Left ventricle myocardium inferior (tissue), 1 donor: ENCODE measurements at regions not wholly inside any gene's neighbourhood (a gene's known extent, or its start where the extent isn't known, plus 50 kb on each side); places are given as distances from the start of the nearest gene placed in this dataset.

Source experiments
- DNase-seq: peaks from one replicate; pipeline ENCODE4 v3.0.0-alpha.2; 2020
- H3K27ac ChIP-seq: fragments of 200-600 bp; replicated peaks from 2 replicates; pipeline ENCODE4 v1.8.0; 2021
- H3K27me3 ChIP-seq: fragments of 200-600 bp; 2 replicates; pipeline ENCODE4 v1.8.0; 2021; ENCODE audit warnings: low read depth
- H3K36me3 ChIP-seq: fragments of 200-600 bp; 2 replicates; pipeline ENCODE4 v1.8.0; 2021
- H3K4me1 ChIP-seq: fragments of 200-600 bp; 2 replicates; pipeline ENCODE4 v1.8.0; 2021
- H3K4me3 ChIP-seq: fragments of 200-600 bp; 2 replicates; pipeline ENCODE4 v1.8.0; 2021; ENCODE audit warnings: mild to moderate bottlenecking, moderate library complexity
- H3K9me3 ChIP-seq: fragments of 200-600 bp; replicated peaks from 2 replicates; pipeline ENCODE4 v1.8.0; 2021
- intact Hi-C: fragments of 100-400 bp; cut with micrococcal nuclease; formaldehyde crosslinking; loops from one replicate; pipeline ENCODE4 v1.11.0; 2022
- TF ChIP-seq, protein P1 (sequence below): fragments of 200-600 bp; IDR thresholded peaks from 2 replicates; pipeline ENCODE4 v1.8.0; 2021; ENCODE audit warnings: antibody characterized with exemption, mild to moderate bottlenecking, borderline replicate concordance
- donor health status: DM: no; HTN: yes; CAD: no; lungs with severe emphysema.

DNA sequence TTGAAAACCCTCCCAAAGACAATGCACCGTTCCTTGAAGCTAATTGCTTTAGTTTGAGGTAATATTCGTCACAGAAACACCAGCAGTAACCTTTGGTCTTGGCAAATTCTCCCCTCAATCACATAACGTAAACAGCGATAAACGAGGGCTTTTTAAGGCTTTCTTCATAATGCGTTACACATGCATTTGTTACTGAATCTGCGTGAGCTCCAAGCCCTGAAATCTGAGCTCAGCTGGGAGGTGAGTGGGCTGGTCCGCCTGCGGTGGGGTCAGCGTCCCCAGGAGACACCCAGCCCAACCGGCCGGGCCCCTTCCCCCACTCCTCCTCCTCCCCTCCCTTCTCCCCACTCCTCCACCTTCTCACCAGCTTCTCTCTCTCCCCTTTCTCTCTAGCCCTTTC, 91.1 kb downstream of the BARX1 start:
- TF ChIP-seq, protein P1, sequence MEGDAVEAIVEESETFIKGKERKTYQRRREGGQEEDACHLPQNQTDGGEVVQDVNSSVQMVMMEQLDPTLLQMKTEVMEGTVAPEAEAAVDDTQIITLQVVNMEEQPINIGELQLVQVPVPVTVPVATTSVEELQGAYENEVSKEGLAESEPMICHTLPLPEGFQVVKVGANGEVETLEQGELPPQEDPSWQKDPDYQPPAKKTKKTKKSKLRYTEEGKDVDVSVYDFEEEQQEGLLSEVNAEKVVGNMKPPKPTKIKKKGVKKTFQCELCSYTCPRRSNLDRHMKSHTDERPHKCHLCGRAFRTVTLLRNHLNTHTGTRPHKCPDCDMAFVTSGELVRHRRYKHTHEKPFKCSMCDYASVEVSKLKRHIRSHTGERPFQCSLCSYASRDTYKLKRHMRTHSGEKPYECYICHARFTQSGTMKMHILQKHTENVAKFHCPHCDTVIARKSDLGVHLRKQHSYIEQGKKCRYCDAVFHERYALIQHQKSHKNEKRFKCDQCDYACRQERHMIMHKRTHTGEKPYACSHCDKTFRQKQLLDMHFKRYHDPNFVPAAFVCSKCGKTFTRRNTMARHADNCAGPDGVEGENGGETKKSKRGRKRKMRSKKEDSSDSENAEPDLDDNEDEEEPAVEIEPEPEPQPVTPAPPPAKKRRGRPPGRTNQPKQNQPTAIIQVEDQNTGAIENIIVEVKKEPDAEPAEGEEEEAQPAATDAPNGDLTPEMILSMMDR, result no peak
- no peaks in the 10 kb centered on the region for H3K36me3 ChIP-seq
- H3K4me1 ChIP-seq, result peaks cover 6% of the 10 kb centered on the region
- peaks cover 89% of the 10 kb centered on the region for H3K27me3 ChIP-seq
- DNase-seq, result no peak
- H3K4me3 ChIP-seq, result no peak overlapping the region
- no peaks in the 10 kb centered on the region for H3K9me3 ChIP-seq
- intact Hi-C loops, result no loop called here
- H3K27ac ChIP-seq, result no peak overlapping the region

DNA sequence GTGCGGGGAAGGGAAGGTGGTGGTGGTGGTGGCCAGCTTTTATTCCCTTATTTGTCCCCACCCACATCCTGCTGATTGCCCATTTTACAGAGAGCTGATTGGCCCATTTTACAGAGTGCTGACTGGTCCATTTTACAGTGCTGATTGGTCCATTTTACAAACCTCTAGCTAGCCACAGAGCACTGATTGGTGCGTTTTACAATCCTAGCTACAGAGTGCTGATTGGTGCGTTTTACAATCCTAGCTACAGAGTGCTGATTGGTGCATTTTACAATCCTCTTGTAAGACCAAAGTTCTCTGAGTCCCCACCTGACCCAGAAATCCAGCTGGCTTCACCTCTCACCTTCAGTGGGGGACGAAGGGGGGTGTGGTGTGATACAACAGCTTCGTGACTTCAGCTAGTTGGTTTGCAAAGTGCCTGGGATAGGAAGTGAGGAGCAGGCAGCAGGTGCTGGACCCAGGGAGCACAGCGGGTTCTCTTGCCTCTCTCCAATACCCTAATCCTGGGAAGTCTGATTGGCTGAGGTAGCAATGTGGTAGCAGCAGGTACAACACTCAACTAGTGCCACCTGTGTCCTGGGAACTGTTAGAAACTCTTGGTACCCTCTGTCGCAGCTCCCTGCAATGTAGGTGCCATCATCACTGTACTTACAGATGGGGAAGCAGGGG, 92.1 kb downstream of the BARX1 start:
- DNase-seq, result no peak
- peaks cover 6% of the 10 kb centered on the region for H3K4me1 ChIP-seq
- peaks cover 92% of the 10 kb centered on the region for H3K27me3 ChIP-seq
- H3K9me3 ChIP-seq, result no peaks in the 10 kb centered on the region
- H3K27ac ChIP-seq, result no peak overlapping the region
- TF ChIP-seq, protein P1, result no peak
- intact Hi-C loops, result no loop called here
- no peaks in the 10 kb centered on the region for H3K36me3 ChIP-seq
- no peak overlapping the region for H3K4me3 ChIP-seq

DNA sequence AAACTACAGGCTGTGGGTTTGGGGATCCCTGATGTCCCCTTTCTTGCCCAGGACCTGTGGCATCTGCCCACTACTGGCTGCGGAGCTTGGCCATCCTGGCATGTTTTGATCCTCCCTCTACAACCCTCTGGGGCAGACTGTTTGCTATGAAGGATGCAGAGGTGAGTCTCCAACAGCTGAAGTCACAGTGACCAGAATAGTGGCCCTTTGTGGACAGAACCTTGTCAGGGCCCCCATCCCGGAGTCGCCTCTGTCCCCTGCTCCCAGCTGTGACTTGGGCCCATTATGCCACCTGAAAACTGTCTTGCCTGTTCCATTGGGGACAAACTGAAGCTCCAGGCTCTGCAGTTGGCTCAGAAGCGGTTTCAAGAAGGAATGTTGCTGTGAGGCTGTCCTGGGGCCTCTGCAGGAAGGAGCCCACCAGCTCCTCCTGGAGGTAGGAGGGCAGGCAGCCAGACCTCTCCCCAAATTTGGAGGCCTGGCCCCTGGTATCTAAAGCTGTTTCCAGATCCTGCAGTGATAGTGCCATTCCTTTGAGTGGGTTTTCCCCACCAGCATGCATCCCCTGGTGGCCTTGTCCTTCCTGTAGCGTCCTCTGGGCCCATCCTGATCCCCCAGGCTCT, 93.3 kb downstream of the BARX1 start:
- H3K4me1 ChIP-seq, result peaks cover 6% of the 10 kb centered on the region
- no peaks in the 10 kb centered on the region for H3K9me3 ChIP-seq
- intact Hi-C loops, result no loop called here
- H3K4me3 ChIP-seq, result no peak overlapping the region
- DNase-seq, result no peak
- H3K36me3 ChIP-seq, result no peaks in the 10 kb centered on the region
- no peak overlapping the region for H3K27ac ChIP-seq
- TF ChIP-seq, protein P1, result no peak
- H3K27me3 ChIP-seq, result peaks cover 93% of the 10 kb centered on the region

DNA sequence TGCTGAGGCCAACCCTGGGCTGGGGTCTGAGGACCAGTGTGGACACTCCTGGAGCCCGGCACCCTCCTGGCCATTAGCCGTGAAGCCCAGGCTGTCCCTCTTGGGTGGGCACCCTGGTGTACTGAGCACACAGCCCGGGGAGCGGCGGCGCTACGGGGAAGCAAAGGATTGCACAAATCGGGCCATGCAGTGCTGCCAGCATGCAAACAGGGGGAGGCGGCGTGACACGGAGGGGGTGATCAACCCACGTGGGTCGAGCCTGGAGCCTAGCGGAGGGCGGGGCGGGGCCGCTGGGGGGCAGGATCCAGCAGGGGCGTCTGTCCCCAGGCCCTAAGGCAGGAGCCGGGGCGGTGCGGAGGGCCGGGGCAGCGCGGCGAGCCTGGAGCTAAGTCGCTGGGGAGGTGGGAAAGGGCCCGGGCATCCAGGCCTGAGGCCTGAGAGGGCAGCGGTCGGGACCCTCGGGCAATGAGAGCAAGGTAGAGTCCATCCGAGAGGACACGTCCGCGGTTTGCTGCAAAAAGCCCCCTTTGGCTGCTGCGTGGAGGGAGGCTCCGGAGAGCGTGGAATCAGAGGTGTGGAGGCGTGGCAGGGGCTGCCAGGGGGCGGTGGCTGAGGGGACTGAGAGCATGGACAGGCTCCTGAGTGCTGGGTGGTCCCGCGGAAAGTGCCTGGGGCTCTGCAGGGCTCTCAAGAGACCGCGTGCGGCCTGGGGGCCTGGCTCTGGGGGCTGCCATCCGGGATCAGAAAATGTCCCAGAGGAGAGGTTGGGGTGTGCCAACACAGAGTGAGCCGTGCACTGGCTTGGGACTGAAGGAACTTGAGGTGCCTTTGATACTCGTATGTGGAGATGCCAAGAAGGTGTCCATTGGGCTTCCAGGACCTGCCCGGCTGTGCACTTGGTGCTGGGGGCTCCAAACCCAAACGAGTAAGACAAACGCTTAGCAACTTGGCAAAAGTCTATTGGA, 94.2 kb downstream of the BARX1 start:
- H3K9me3 ChIP-seq, result no peaks in the 10 kb centered on the region
- TF ChIP-seq, protein P1, result no peak
- no peak overlapping the region for H3K27ac ChIP-seq
- H3K36me3 ChIP-seq, result no peaks in the 10 kb centered on the region
- H3K4me1 ChIP-seq, result peaks cover 6% of the 10 kb centered on the region
- DNase-seq, result no peak
- H3K27me3 ChIP-seq, result peaks cover 98% of the 10 kb centered on the region
- peak overlapping the region; percentile 39 for H3K4me3 ChIP-seq
- intact Hi-C loops, result no loop called here

DNA sequence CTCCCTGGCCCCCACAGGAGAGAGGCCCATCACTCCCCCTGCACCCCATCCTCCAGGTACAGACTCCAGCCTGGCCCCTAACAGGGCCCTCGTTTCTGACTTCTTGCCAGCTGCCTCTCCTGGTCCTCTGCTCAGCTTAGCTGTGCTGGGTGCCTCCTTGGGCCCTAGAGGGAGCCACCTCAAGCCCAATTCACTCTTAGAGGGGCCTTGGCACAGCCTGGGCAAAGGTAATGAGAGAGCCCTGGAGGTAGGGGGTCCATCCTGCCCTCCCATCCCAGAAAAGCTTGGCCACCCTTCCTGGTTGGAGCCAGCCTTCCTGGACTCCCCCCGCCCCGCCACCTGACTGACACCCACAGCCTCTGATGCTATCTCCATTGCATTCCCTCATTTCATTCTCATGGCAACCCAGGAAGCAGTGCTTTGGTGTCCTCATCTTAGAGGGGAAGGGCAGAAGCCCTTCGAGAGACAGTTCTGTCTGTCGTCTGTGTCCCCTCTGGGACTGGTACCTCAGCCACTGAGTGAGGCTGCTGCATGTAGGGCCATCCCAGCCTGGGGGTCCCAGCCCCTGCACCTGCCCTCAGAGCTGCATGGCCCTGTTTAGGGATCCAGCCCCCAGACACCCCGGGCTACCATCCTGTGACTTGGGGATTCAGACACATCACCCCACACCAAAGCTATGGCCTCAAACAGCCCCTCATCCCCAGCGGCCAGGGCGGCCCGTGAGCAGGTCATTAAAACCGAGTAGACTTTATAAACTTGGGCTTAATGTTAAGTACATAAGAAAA, 95.5 kb downstream of the BARX1 start:
- no peak for DNase-seq
- intact Hi-C loops, result no loop called here
- no peak overlapping the region for H3K27ac ChIP-seq
- no peaks in the 10 kb centered on the region for H3K9me3 ChIP-seq
- TF ChIP-seq, protein P1, result no peak
- peaks cover 88% of the 10 kb centered on the region for H3K27me3 ChIP-seq
- H3K4me1 ChIP-seq, result peaks cover 6% of the 10 kb centered on the region
- H3K4me3 ChIP-seq, result no peak overlapping the region
- H3K36me3 ChIP-seq, result no peaks in the 10 kb centered on the region
